ENCODE measurements at regions not wholly inside any gene's neighbourhood (a gene's known extent, or its start where the extent isn't known, plus 50 kb on each side); places are given as distances from the start of the nearest gene placed in this dataset.

DNA sequence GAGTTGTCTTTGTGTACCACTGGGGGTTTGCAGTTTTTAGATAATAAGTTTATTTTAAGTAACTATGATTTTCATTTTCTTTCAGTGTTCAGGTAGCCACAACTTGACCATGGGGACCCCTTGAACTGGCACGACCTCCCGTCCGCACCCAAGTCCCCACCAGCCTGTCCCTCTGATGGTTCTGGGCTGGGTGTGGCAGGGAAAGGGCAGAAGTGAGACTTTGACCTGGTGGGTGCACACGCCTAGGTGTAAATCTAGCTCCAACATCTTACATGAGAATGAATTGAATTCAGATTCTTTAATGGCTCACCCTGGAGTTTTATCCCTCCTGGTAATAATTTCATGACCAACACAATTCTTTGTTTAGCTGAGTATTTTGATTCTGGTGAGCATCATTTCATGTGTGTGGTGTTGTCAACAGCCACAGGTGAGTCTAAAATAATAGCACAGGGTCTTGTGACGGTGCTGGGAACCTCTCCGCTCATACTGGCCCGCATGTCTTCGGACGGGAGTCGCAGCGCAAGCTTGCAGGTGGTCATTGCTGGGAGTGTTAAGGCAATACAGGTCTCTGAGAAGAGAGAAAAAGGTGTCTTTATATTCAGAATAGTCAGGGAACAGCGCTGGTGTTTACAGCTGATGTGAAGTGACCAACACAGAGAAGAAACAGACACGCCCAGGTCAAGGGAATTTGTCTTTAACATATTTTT lies 50.8 kb upstream of the POFUT2 start:
- DNase-seq (ENCODE audit: low read depth) = no peak

DNA sequence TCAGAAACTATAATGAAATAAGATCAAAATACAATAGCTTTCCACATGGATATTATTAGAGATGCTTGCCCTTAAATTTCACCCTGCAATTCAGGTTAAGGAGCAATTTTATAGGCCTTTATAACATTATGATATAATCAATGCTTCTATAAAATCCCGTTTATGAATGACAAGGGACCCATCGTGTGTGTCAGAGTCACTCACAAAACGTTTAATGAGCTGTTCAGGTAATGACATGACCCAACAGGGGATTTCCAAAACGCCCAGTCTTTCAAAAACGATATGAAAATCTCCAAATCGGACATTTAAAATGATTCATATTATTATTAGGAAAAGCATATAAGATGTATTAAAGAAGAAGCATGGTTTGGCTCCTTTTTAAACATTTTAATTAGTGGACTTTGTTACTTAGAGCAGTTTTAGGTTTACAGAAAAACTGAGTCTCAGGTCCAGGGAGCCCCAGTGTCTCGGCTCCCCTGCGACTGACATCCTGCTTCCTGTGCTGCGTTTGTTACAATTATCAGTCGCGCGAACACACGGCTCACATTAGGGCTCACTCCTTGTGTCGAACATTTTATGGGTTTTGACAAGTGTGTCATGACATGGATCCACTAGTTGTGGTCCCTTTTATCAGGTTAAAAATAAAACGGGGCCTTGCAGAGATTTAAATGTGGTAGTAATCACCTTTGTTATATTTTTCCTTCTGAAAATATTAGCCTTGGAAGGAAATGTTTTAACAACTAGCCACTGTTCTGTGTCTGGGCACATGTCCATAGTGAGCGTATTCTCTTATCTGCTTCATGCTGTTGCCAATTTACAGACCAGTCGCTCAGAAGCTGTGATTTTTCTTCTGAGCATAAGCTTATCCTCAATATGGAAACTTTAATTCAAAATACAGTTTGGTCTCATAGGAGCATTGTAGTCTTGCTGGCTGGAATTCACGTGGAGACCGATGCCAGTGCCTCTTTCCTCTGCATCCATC lies 52.0 kb upstream of the POFUT2 start:
- DNase-seq (ENCODE audit: low read depth) = no peak

DNA sequence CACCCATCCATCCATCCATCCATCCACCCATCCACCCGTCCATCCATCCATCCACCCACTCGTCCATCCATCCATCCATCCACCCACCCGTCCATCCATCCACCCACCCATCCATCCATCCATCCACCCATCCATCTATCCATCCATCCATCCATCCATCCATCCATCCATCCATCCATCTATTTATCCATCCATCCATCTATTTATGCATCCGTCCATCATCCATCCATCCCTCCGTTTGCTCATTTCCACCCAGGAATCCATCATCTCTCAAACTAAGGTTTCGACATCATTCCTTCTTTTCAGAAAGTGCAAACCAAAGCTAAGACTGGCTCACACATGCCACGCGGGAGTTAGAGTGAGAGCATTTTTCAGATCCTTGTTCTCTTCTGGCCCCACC lies 52.8 kb upstream of the POFUT2 start:
- DNase-seq (ENCODE audit: low read depth) = no peak

DNA sequence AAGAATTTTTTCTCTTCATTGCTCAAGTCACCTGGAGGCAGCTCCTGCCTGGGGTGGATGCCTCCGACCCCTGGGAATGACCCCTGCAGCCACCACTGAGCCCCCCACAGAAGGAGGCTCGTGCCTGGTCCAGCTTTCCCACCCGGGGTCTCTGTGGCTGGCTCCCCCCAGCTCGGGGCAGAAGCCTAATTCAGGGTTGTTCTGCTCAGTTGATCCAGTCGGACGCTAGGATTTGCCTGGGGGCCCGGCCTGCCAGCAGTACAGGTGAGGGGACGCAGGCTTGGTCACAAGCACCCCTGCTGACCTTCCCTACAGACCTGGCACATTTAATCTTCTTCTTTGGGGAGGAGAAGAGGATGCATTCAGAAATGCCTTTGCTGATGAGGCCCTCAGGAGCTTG lies 53.6 kb upstream of the POFUT2 start:
- no peak for DNase-seq (ENCODE audit: low read depth)

DNA sequence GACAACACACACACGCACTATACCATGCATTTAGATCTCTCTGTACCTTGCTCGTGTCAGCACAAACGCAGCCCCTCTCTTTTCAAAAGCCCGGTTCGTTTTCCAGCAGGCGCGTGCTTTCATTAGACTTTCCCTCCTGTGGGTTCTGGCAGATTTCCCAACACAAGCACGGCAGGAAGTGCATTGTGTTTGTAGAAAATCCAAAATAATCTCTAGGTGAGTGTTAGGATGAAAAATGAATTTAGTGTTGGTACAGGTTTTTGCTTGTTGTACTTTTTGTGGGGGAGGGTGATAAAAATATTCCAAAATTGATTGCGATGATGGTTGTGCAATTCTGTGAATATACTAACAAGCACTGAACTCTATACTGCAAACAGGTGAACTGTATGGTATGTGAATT lies 54.1 kb upstream of the POFUT2 start:
- DNase-seq (ENCODE audit: low read depth) = no peak

DNA sequence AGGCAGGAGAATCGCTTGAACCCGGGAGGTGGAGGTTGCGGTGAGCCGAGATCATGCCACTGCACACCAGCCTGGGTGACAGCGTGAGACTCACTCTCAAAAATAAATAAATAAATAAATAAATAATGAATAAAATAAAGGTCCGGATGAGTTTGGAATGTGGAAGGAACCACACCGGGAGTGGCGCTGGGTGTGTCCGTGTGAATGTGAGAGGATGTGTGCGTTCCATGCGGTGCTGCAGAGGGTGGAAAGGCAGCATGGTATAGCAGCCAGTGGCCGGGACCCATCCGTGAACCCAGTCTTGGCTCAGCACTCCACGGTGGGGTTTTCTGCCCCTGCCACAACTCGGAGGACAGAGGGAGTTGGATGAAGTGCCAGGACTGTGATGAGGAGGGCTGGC lies 56.2 kb upstream of the POFUT2 start:
- no peak for DNase-seq (ENCODE audit: low read depth)

DNA sequence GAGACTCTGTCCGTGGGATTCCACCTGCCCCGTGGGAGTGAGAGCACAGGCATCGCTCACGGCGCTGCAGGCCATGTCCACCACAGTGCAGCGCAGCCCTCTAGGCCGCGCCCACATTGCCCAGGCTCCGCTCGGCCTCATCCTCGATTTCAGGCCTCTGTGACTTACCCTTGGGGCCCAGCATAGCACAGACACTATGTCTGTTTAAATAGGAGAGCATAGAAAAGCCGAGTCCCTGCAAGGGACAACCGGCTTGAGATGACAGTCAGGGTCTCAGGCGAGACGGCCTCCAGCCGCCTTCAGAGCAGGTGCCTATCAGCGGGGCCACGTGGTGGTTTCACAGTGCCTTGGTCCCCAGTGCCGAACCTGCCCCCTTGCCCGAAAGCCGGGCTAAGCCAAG lies 56.9 kb upstream of the POFUT2 start:
- no peak for DNase-seq (ENCODE audit: low read depth)

DNA sequence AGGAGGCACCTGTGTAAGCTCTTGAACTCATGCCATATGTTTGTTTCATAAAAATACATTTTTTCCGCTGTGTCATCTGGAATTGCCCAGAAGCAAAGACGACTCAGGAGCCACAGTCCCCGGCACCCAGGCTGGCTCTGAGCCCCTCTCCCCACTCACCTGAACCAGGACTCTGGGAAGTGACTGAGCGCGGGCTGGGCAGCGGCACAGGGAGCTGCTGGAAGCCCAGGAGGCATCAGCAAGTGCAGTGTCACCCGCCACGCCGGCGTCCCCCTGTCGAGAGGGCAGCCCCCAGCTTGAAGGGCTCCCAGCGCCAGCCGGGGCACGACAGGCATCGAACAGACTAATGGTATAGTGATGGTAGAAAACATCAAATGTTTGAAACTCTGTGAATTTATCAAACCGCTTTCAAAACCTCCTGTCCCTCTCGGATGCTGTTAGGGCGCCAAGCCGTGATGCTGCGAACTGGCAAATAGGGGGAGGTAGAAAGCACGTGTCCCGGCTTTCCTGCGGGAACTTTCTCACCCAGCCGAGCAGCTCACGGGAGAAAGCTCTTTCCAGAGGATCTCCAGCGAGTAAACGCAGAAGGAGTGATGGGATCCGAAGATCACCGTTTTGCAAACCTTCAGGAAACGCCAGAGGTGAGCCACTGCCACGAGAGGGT lies 57.8 kb upstream of the COL18A1 start:
- DNase-seq (ENCODE audit: low read depth) = no peak

DNA sequence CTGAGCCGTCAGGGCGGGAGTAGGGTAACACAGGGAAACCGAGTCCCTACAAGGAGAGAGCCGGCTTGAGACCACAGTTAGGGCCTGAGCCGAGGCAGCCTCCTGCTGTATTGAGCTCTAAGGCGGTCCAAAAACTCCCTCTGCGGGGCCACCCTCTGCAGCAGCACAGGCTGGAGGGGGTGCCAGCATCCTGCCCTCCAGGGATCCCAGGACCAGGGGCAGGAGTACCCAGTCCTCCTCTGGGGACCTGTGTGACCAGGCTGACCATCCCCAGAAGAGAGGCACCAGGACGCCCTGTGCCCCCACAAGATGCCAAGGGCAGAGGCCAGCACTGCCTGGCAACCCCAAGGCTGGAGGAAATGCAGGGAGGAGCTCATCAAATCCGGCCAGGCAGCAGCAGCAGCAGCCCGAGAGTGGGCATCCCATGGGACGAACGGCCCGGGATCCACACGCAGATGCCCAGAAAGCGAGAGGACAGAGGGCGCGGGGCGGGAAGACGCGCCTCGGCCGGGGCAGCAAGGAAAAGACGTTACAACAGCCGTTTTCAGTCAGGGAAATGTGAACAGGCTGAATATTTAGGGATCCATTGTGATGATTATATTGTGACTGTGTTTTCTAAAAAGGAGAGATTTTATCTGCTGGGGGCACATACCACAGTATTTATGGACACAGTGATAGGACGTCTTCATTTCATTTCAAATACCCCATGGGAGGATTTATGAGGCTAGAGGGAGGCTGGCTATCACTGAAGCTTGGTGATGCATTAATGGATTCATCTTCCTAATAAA lies 57.1 kb upstream of the COL18A1 start:
- DNase-seq (ENCODE audit: low read depth) = no peak

DNA sequence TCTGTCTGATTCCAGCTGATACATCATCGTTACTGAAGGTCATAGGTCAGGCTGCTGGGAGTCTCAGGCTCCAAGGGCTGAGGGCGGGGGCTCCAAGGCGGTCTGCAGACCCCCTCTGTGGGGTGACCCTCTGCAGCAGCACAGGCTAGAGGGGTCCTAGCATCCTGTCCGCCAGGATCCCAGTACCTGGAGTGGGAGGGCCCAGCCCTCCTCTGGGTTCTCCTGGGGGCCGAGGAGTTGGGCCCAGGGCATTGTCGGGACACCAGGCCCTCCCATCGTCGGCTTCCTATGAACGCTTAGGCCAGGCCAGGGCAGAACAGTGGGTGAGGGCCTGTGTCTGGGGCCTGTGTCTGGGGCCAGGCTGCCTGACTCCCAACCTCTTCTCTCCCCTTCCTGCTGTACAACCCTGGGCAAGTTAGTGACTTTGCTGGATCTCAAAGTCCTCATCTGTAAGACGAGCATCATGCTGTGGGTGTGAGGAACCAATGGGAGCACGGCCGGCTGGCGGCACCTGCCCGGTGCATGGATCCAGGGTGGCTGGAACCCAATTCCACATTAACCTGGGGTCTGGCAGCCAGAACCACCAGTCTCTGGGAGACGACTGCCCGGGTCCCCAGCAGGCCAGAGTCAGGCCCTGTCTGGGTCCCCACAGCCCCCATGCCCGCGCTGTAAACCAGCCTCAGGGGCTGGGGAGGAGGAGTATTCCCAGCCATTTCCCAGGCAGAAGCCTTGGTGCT lies 56.2 kb upstream of the COL18A1 start:
- DNase-seq (ENCODE audit: low read depth) = no peak

DNA sequence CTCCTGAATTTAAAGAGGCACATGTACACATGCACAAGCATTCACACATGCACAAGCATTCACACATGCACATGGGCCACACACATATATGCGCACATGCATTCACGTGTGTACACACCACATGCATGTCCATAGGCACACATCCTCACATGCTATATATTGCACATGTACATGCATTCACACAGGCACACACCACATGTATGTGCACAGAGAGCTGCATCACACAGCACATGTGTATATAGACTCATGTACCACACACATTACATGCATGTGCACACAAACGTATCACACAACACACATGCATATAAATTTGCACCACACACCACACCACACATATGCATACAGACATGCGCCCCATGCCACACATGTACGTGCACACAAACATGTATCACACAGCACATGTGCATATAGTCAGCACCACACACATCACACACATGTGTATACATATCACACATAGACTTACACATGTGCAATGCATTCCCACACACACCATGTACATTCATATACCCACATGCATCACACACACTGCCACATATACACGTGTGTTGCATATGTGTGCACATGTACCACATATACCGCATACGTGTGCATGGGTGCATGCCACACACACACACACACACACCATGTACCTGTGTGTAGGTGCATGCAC lies 54.6 kb upstream of the COL18A1 start:
- no peak for DNase-seq (ENCODE audit: low read depth)

DNA sequence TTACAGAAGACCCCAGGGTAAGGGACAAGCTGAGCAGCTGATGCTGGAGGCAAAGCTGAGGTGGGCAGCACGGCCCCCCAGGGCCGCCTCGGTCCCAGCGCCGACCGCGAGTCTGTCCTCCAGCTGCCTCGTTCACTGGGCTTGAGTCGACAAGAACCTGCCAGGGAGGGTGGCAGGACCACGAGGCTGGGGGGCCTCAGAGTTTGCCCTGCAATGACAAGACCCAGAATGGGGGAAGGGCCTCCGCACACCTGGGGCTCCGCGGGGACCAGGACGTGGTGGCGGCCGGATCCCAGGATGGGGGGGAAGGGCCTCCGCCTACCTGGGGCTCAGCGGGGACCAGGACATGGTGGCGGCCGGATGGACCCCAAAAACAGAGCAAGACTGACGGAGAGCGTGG lies 53.9 kb upstream of the COL18A1 start:
- no peak for DNase-seq (ENCODE audit: low read depth)

DNA sequence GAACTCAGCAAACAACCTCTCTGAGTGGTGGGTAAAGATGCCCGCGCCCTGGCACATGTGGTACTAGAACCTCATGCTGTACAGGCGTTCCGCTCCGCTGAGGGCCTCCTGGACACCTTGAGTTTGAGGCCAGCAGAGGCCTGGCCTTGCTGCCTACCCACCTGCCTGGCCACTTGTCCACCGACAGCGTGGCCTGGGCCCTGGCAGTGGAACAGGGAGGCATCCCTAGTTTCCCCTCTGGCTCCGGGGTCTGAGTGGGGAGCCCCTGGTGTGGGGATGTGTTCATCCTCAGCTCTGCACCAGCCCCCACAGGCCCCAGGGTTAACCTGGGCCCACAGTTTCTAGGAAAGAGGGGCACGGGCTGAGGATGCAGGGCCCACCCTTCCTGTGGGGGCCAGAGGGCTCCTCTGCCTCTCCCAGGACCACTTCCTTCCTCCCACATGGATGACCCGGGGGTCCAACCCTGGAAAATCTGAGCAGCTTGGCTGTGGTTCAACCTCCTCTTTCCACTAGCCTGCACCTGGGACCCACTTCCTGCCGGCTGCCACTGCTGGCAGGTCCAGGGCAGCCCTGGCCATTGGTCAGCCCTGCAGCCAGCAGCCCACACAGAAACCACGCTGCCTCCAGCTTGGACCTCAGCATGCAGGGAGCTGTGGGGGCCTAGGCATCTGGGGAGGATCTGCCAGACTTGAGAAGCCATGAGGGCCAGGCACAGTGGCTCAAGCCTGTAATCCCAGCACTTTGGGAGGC lies 53.3 kb upstream of the COL18A1 start:
- DNase-seq (ENCODE audit: low read depth) = peak; percentile 28

DNA sequence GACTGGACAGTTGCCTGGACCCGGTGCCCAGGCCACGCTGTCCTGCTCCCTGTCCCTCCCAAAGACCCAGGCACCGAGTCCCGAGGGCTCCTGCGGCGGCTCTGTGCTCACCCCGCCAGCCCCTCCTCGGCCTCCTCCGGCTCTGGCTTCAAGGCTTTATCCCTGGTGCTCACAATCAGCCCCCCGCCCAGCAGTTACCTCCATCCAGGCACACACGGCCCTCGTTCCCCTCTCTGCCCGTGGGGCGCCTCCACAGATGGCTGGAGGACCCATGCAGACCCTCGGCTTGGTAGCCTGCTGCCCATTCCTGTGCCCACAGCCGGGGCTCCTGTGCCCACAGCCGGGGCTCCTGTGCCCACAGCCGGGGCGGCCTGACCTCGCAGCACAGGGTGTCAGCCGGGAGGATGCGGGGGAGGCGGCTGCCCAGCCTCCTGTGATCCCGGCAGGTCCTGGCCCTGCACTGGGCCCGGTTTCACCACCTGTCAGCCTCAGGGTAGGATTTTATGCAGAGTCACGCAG lies 52.3 kb upstream of the COL18A1 start:
- no peak for DNase-seq (ENCODE audit: low read depth)

DNA sequence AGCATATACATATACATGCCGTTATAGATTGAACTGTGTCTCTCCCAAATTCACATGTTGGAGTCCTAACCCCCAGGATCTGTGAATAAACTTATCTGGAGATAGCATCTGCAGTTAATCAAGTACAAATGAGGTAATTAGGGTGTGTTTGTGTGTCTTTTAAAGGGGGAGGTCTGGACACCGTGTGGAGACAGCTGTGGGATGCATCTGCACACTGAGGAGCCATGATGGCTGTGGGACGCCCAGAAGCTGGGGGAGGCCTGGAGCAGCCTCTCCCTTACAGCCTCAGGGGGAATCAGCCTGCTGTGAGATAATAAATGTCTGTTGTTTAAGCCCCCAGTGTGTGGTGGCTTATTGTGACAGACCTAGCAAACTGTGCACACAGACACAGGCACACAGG lies 51.8 kb upstream of the COL18A1 start:
- no peak for DNase-seq (ENCODE audit: low read depth)

DNA sequence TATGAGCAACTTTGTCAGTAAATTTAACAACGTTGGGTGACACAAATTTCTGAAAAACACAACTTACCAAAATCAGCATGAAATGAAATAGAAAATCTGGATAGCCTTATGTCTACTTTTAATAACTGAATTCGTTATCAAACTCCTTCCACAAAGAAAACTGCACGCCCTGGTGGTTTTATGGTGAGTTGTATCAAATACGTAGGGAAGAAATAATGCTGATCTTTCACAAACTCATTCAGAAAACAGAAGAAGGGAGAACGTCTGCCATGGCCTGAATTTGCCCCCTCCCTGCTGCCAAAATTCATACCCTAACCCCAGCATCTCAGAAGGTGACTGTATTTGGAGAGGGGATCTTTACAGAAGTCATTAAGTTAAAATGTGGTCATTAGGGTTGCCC lies 50.0 kb upstream of the COL18A1 start:
- no peak for DNase-seq (ENCODE audit: low read depth)

Data from myocyte (in vitro differentiated cells).